Osteoblast (primary cell): ENCODE measurements at regions not wholly inside any gene's neighbourhood (a gene's known extent, or its start where the extent isn't known, plus 50 kb on each side); places are given as distances from the start of the nearest gene placed in this dataset.
A peak's percentile ranks its signal among the peaks of the same experiment; 100 is the strongest.

Experiments used
- DNase-seq: peaks from one replicate; pipeline ENCODE4 v3.0.0; 2011; ENCODE audit warnings: low spot score, mixed read lengths; ENCODE audit not compliant: insufficient read length; ENCODE audit errors: missing footprints
- H2AFZ ChIP-seq: 2 replicates; pipeline ENCODE4 v1.6.0; 2011; ENCODE audit warnings: mild to moderate bottlenecking, low read length
- H3K27ac ChIP-seq: 2 replicates; pipeline ENCODE4 v1.5.1; 2011; ENCODE audit warnings: mild to moderate bottlenecking, low read depth, low read length, moderate library complexity
- H3K27me3 ChIP-seq: 2 replicates; pipeline ENCODE4 v1.6.0; 2012; ENCODE audit warnings: mild to moderate bottlenecking, control low read depth, inconsistent platforms, low read length, moderate library complexity; ENCODE audit not compliant: insufficient read depth
- H3K36me3 ChIP-seq: 2 replicates; pipeline ENCODE4 v1.5.1; 2011; ENCODE audit warnings: mild to moderate bottlenecking, low read length, control low read depth, moderate library complexity; ENCODE audit not compliant: insufficient read depth
- H3K4me1 ChIP-seq: 2 replicates; pipeline ENCODE4 v1.5.1; 2011; ENCODE audit warnings: mild to moderate bottlenecking, low read length, control low read depth, moderate library complexity; ENCODE audit not compliant: insufficient read depth
- H3K4me2 ChIP-seq: 2 replicates; pipeline ENCODE4 v1.6.0; 2011; ENCODE audit warnings: mild to moderate bottlenecking, low read length; ENCODE audit not compliant: insufficient read depth
- H3K4me3 ChIP-seq: fragments of 200-600 bp; sonication (generic); 3 replicates; pipeline ENCODE4 v1.5.1; 2012; ENCODE audit warnings: mild to moderate bottlenecking, low read length, inconsistent platforms; ENCODE audit not compliant: insufficient read depth
- H3K79me2 ChIP-seq: 2 replicates; pipeline ENCODE4 v1.6.0; 2012; ENCODE audit warnings: mild to moderate bottlenecking, low read length, control low read depth, inconsistent platforms; ENCODE audit not compliant: insufficient read depth
- H3K9me3 ChIP-seq: 2 replicates; pipeline ENCODE4 v1.5.1; 2011; ENCODE audit warnings: low read depth, low read length, control low read depth
- H4K20me1 ChIP-seq: 2 replicates; pipeline ENCODE4 v1.6.0; 2012; ENCODE audit warnings: mild to moderate bottlenecking, low read length, control low read depth; ENCODE audit not compliant: insufficient read depth
- CTCF ChIP-seq: IDR thresholded peaks from 2 replicates; pipeline ENCODE4 v1.5.1; 2011; ENCODE audit warnings: mild to moderate bottlenecking, low read depth, low read length, moderate library complexity; ENCODE audit errors: extremely low read depth

DNA sequence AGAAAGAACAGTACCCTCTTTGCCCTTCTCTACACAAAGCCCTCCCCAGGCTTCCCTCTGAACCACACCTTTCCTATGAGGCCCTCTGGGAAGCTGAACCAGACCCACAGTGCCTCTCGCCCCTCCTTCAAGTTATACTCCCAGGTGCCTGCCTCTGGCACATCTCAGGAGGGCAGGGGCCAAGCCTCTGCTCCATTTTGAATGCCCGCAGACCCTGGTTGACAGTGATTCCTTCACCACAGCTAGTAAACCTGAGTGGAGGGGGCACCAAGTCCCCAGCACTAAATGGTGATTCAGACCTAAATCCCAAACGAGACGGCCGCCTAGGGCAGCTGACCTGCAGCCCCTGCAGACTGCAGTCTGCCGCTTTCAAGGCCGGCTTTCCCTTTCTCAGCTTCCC lies 230.5 kb upstream of the ZNF32 start:
- no peaks in the 10 kb centered on the region for H3K36me3 ChIP-seq
- H3K4me3 ChIP-seq: no peak overlapping the region
- peaks cover 13% of the 10 kb centered on the region for H3K4me1 ChIP-seq
- no peaks in the 10 kb centered on the region for H4K20me1 ChIP-seq
- no peak overlapping the region for H3K4me2 ChIP-seq
- H3K27me3 ChIP-seq: no peaks in the 10 kb centered on the region
- no peaks in the 10 kb centered on the region for H3K9me3 ChIP-seq
- no peak for TF ChIP-seq CTCF
- H2AFZ ChIP-seq: peak overlapping the region; percentile 84
- no peak overlapping the region for H3K27ac ChIP-seq
- H3K79me2 ChIP-seq: no peaks in the 10 kb centered on the region
- no peak for DNase-seq

DNA sequence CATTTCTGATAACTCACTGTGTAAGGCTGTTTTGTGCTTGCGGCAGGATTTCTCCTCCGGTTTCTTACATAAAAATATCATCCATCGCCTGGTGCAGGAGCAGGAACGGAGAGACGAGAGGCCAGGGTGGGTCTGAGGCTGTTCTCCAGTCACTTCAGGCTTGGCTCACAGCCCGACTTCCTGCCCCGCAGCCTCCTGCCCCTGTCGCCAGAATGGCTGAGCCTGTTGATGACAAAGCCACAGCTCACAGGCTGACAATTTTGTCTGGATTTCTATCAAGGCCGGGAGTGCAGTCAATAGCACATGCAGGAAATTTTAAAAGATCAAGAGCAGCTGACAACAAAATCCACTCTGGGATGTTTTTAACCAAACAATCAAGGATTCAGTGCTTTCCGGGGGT lies 229.7 kb upstream of the ZNF32 start:
- H3K4me1 ChIP-seq: peaks cover 13% of the 10 kb centered on the region
- H3K9me3 ChIP-seq: no peaks in the 10 kb centered on the region
- TF ChIP-seq CTCF: no peak
- H2AFZ ChIP-seq: peak overlapping the region; percentile 84
- peak overlapping the region; percentile 21 for H3K27ac ChIP-seq
- H4K20me1 ChIP-seq: no peaks in the 10 kb centered on the region
- DNase-seq: no peak
- no peak overlapping the region for H3K4me3 ChIP-seq
- H3K79me2 ChIP-seq: no peaks in the 10 kb centered on the region
- no peak overlapping the region for H3K4me2 ChIP-seq
- no peaks in the 10 kb centered on the region for H3K36me3 ChIP-seq
- no peaks in the 10 kb centered on the region for H3K27me3 ChIP-seq

DNA sequence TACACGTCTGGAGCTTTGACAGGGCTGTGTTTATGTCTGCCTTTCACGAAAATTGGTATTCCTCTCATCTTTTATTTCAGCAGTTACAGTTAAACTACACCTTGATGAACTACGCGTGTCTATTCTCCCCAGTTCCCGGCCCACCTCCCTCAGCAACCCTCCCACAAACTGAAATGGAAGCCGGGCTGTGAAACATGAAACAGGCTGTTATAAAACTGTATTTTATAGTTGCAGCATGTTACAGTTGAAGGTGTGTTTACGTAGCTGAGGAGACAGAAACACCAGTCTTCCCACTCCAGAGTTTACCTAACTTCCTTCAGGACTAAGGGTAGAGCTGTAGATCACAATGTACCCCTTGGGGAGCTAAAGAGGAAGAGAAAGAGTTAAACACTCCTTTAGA lies 228.3 kb upstream of the ZNF32 start:
- Histone ChIP-seq H3K9me3 (no peaks in the 10 kb centered on the region), H3K4me1 (peaks cover 10% of the 10 kb centered on the region), H3K27me3 (no peaks in the 10 kb centered on the region), H3K79me2 (no peaks in the 10 kb centered on the region), H3K4me2 (no peak overlapping the region), H3K27ac (no peak overlapping the region), H4K20me1 (no peaks in the 10 kb centered on the region), H3K4me3 (no peak overlapping the region), H2AFZ (no peak overlapping the region), H3K36me3 (no peaks in the 10 kb centered on the region)
- DNase-seq: no peak
- no peak for TF ChIP-seq CTCF

GRCh38 chr10:43874984-43875383 lies 226.3 kb upstream of the ZNF32 start:
- Histone ChIP-seq H3K4me3 (no peak overlapping the region), H3K4me2 (no peak overlapping the region), H2AFZ (no peak overlapping the region), H3K9me3 (no peaks in the 10 kb centered on the region), H3K36me3 (no peaks in the 10 kb centered on the region), H4K20me1 (no peaks in the 10 kb centered on the region), H3K79me2 (no peaks in the 10 kb centered on the region), H3K4me1 (peaks cover 7% of the 10 kb centered on the region), H3K27me3 (no peaks in the 10 kb centered on the region), H3K27ac (no peak overlapping the region)
- no peak for TF ChIP-seq CTCF
- no peak for DNase-seq
